IMR-90 (cell line): ENCODE measurements at regions not wholly inside any gene's neighbourhood (a gene's known extent, or its start where the extent isn't known, plus 50 kb on each side); places are given as distances from the start of the nearest gene placed in this dataset.

Source experiments
- ATAC-seq: fragments of 200-7000 bp; cut with Tn5 transposase; 2 replicates; pipeline ENCODE4 v1.9.1; 2020; ENCODE audit warnings: low read depth, mild to moderate bottlenecking, moderate library complexity
- BruUV-seq: library from RNA; stranded (reverse); fragments of 400-500 nt; replicated peaks from 2 replicates; lab custom pipeline; 2021; lab: Mats Ljungman, UMichigan
- CTCF ChIA-PET: fragments of 300-600 bp; formaldehyde crosslinking; extraction: SDS; loops from one replicate; lab custom pipeline; 2021; ENCODE audit warnings: antibody characterized with exemption; lab: Yijun Ruan, JAX
- POLR2A ChIA-PET: fragments of 300-600 bp; sonication (Branson Sonifier 250); formaldehyde crosslinking; loops from one replicate; lab custom pipeline; 2022; ENCODE audit warnings: antibody characterized with exemption; ENCODE audit not compliant: unreplicated experiment; lab: Charles Lee
- DNase-seq: peaks from one replicate; pipeline ENCODE4 v3.0.0; 2013
- H2AFZ ChIP-seq: replicated peaks from 2 replicates; pipeline ENCODE3; 2013; ENCODE audit warnings: low read length, mild to moderate bottlenecking; ENCODE audit not compliant: poor library complexity
- H2AK5ac ChIP-seq: 2 replicates; pipeline ENCODE4 v1.6.1; 2013; ENCODE audit warnings: low read depth, low read length, inconsistent platforms
- H2AK9ac ChIP-seq: replicated peaks from 2 replicates; pipeline ENCODE3; 2013; ENCODE audit warnings: mild to moderate bottlenecking, low read depth, low read length, moderate library complexity; ENCODE audit not compliant: poor library complexity
- H2BK120ac ChIP-seq: 2 replicates; pipeline ENCODE4 v1.6.1; 2013; ENCODE audit warnings: low read depth, low read length, inconsistent platforms
- H2BK15ac ChIP-seq: 3 replicates; pipeline ENCODE4 v1.6.1; 2013; ENCODE audit warnings: low read depth, low read length, inconsistent platforms
- H2BK20ac ChIP-seq: 2 replicates; pipeline ENCODE4 v1.6.1; 2013; ENCODE audit warnings: low read depth, mild to moderate bottlenecking, inconsistent platforms, low read length, moderate library complexity
- H2BK5ac ChIP-seq: 2 replicates; pipeline ENCODE4 v1.6.1; 2013; ENCODE audit warnings: mild to moderate bottlenecking, low read depth, low read length, inconsistent platforms; ENCODE audit not compliant: poor library complexity, severe bottlenecking
- H3K14ac ChIP-seq: replicated peaks from 2 replicates; pipeline ENCODE4 v1.6.1; 2013; ENCODE audit warnings: low read depth, low read length, inconsistent platforms
- H3K18ac ChIP-seq: 2 replicates; pipeline ENCODE4 v1.6.1; 2013; ENCODE audit warnings: low read depth, low read length, control low read depth
- H3K23ac ChIP-seq: 2 replicates; pipeline ENCODE4 v1.6.1; 2013; ENCODE audit warnings: low read depth, low read length, inconsistent platforms
- H3K27ac ChIP-seq: 2 replicates; pipeline ENCODE4 v1.5.1; 2013; ENCODE audit warnings: mild to moderate bottlenecking, control low read depth, low read length; ENCODE audit not compliant: insufficient read depth
- H3K27me3 ChIP-seq: 2 replicates; pipeline ENCODE4 v1.6.1; 2013; ENCODE audit warnings: low read length; ENCODE audit not compliant: control insufficient read depth, insufficient read depth
- H3K36me3 ChIP-seq: 2 replicates; pipeline ENCODE4 v1.6.1; 2013; ENCODE audit warnings: low read length, mixed read lengths; ENCODE audit not compliant: control insufficient read depth, insufficient read depth
- H3K4ac ChIP-seq: 2 replicates; pipeline ENCODE4 v1.6.1; 2013; ENCODE audit warnings: low read depth, low read length, inconsistent platforms
- H3K4me1 ChIP-seq: 2 replicates; pipeline ENCODE4 v1.6.1; 2013; ENCODE audit warnings: low read length, mixed read lengths; ENCODE audit not compliant: control insufficient read depth, insufficient read depth
- H3K4me2 ChIP-seq: 2 replicates; pipeline ENCODE4 v1.6.1; 2013; ENCODE audit warnings: low read depth, mild to moderate bottlenecking, control low read depth, low read length, moderate library complexity
- H3K4me3 ChIP-seq: 2 replicates; pipeline ENCODE4 v1.5.1; 2013; ENCODE audit warnings: low read depth, mild to moderate bottlenecking, control low read depth, low read length, moderate library complexity; ENCODE audit not compliant: insufficient read depth
- H3K56ac ChIP-seq: 2 replicates; pipeline ENCODE4 v1.6.1; 2013; ENCODE audit warnings: low read length, inconsistent platforms; ENCODE audit not compliant: insufficient read depth; ENCODE audit errors: extremely low read depth
- H3K79me1 ChIP-seq, 2 experiments: 2 replicates each; pipeline ENCODE4 v1.6.1; 2013; ENCODE audit warnings: low read length in 2 of 2, inconsistent platforms in 1 of 2, low read depth in 1 of 2
- H3K9ac ChIP-seq: 2 replicates; pipeline ENCODE4 v1.6.1; 2013; ENCODE audit warnings: low read depth, low read length, control low read depth
- H3K9me1 ChIP-seq: 2 replicates; pipeline ENCODE4 v1.6.1; 2013; ENCODE audit warnings: low read length, inconsistent platforms; ENCODE audit not compliant: insufficient read depth
- H3K9me3 ChIP-seq: 2 replicates; pipeline ENCODE4 v1.6.1; 2013; ENCODE audit warnings: low read length; ENCODE audit not compliant: control insufficient read depth, insufficient read depth
- H4K20me1 ChIP-seq: 2 replicates; pipeline ENCODE4 v1.6.1; 2013; ENCODE audit warnings: low read length, inconsistent platforms; ENCODE audit not compliant: insufficient read depth
- H4K5ac ChIP-seq: 2 replicates; pipeline ENCODE4 v1.6.1; 2013; ENCODE audit warnings: mild to moderate bottlenecking, low read depth, low read length, control low read depth
- H4K8ac ChIP-seq, 2 experiments: 2 replicates each; pipeline ENCODE4 v1.6.1; 2013; ENCODE audit warnings: low read depth in 2 of 2, low read length in 2 of 2, control low read depth in 1 of 2, inconsistent platforms in 1 of 2
- H4K91ac ChIP-seq: 2 replicates; pipeline ENCODE4 v1.6.1; 2013; ENCODE audit warnings: low read depth, low read length, inconsistent platforms; ENCODE audit not compliant: insufficient read depth
- CTCF ChIP-seq: conservative IDR thresholded peaks from 2 replicates; pipeline ENCODE4 v1.5.1; 2012; ENCODE audit warnings: mild to moderate bottlenecking, low read depth, low read length, improper control_type of control experiment
- FOS ChIP-seq: fragments of 150-350 bp; IDR thresholded peaks from 2 replicates; pipeline ENCODE4 v1.6.1; 2016; ENCODE audit warnings: low read depth, low read length
- MAFK ChIP-seq: IDR thresholded peaks from 2 replicates; pipeline ENCODE4 v1.6.1; 2012; ENCODE audit warnings: low read depth, low read length, improper control_type of control experiment
- NFE2L2 ChIP-seq: fragments of 150-350 bp; IDR thresholded peaks from 2 replicates; pipeline ENCODE4 v1.6.1; 2016; ENCODE audit warnings: low read depth, mild to moderate bottlenecking, low read length
- SMC3 ChIP-seq: fragments of 150-350 bp; IDR thresholded peaks from 2 replicates; pipeline ENCODE4 v1.6.1; 2016; ENCODE audit warnings: low read depth, mild to moderate bottlenecking, antibody characterized with exemption, low read length, moderate library complexity
- WGBS, 2 experiments: methylation state at CpG; one replicate each; pipeline versions ENCODE4 v1.1.5 to v1.1.7; 2013; ENCODE audit warnings: missing lambda C conversion rate in 2 of 2; ENCODE audit not compliant: insufficient read length in 1 of 2; ENCODE audit errors: extremely low coverage in 2 of 2; 5-methylcytosine and 5-hydroxymethylcytosine counted together
- dilution Hi-C: fragments of 300-500 bp; cut with HindIII; formaldehyde crosslinking; loops from one replicate; pipeline ENCODE4 v1.14.3; 2018; ENCODE audit warnings: low sequenced_read_pairs; ENCODE audit not compliant: unreplicated experiment
- in situ Hi-C: fragments of 300-500 bp; cut with MboI; formaldehyde crosslinking; loops from 3 replicates; pipeline ENCODE4 v1.14.3; 2019; ENCODE audit warnings: low sequenced_read_pairs, inconsistent platforms, mixed read lengths
- intact Hi-C: fragments of 100-400 bp; cut with micrococcal nuclease; formaldehyde crosslinking; loops from 2 replicates; pipeline ENCODE4 v1.10.0; 2022
- TF ChIP-seq, protein P1 (sequence below): fragments of 150-350 bp; IDR thresholded peaks from 2 replicates; pipeline ENCODE4 v1.6.1; 2017; ENCODE audit warnings: mild to moderate bottlenecking, antibody characterized with exemption, low read length, low read depth

- Histone ChIP-seq H2AK5ac (no peak overlapping the region), H3K4ac (no peak overlapping the region), H2AFZ (no peak overlapping the region), H3K18ac (no peak overlapping the region), H3K23ac (no peak overlapping the region), H3K56ac (no peak overlapping the region), H3K79me1 (no peaks in the 10 kb centered on the region), H4K20me1 (no peaks in the 10 kb centered on the region), H3K4me3 (no peak overlapping the region), H4K8ac (no peak overlapping the region), H2BK20ac (no peak overlapping the region), H2BK5ac (no peak overlapping the region), H3K4me1 (no peaks in the 10 kb centered on the region), H3K14ac (no peak overlapping the region), H3K9me1 (no peaks in the 10 kb centered on the region), H2AK9ac (no peak overlapping the region), H3K9ac (no peak overlapping the region), H3K27me3 (no peaks in the 10 kb centered on the region), H3K27ac (no peak overlapping the region), H3K9me3 (peaks cover 5% of the 10 kb centered on the region; the same call in 1 of the 2 replicates), H4K91ac (no peak overlapping the region), H3K4me2 (no peak overlapping the region), H3K36me3 (no peaks in the 10 kb centered on the region), H2BK120ac (no peak overlapping the region), H2BK15ac (no peak overlapping the region), H4K5ac (no peak overlapping the region)
- dilution Hi-C loops (no loop called here), in situ Hi-C loops (no loop called here), intact Hi-C loops (no loop called here)
- DNase-seq = no peak
- no TSS peak for BruUV-seq
- ChIA-PET CTCF (no interaction called here), POLR2A (no interaction called here)
- ATAC-seq = no peak
- TF ChIP-seq, protein P1, sequence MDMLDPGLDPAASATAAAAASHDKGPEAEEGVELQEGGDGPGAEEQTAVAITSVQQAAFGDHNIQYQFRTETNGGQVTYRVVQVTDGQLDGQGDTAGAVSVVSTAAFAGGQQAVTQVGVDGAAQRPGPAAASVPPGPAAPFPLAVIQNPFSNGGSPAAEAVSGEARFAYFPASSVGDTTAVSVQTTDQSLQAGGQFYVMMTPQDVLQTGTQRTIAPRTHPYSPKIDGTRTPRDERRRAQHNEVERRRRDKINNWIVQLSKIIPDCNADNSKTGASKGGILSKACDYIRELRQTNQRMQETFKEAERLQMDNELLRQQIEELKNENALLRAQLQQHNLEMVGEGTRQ = no peak
- TF ChIP-seq SMC3 (no peak), FOS (no peak), CTCF (no peak), NFE2L2 (no peak), MAFK (no peak)
- no CpG with 5 or more reads among the region's 1 CpG for WGBS, 2 experiments
Measured at GRCh38 chr12:103172447-103173112, 215.1 kb downstream of the ASCL1 start.
